Astrocyte (in vitro differentiated cells and primary cell): ENCODE measurements at regions not wholly inside any gene's neighbourhood (a gene's known extent, or its start where the extent isn't known, plus 50 kb on each side); places are given as distances from the start of the nearest gene placed in this dataset.

Source experiments
- DNase-seq: peaks from one replicate; pipeline ENCODE4 v3.0.0-alpha.2; 2010; ENCODE audit warnings: low read depth
- FAIRE-seq: peaks from 2 replicates; lab custom pipeline; 2011; peaks lifted over from hg19 to GRCh38; lab: Jason Lieb, UNC
- H2AFZ ChIP-seq: 2 replicates; pipeline ENCODE4 v1.6.0; 2012; ENCODE audit warnings: low read depth, low read length, inconsistent platforms
- H3K27ac ChIP-seq: 2 replicates; pipeline ENCODE4 v1.5.1; 2011; ENCODE audit warnings: low read depth, low read length, inconsistent platforms
- H3K27me3 ChIP-seq: 2 replicates; pipeline ENCODE4 v1.6.0; 2011; ENCODE audit warnings: low read length, inconsistent platforms; ENCODE audit not compliant: insufficient read depth
- H3K36me3 ChIP-seq: 2 replicates; pipeline ENCODE4 v1.5.1; 2011; ENCODE audit warnings: low read length, inconsistent platforms; ENCODE audit not compliant: insufficient read depth
- H3K4me1 ChIP-seq: 2 replicates; pipeline ENCODE4 v1.5.1; 2011; ENCODE audit warnings: low read length, inconsistent platforms; ENCODE audit not compliant: insufficient read depth
- H3K4me2 ChIP-seq: 2 replicates; pipeline ENCODE4 v1.6.0; 2012; ENCODE audit warnings: low read length, inconsistent platforms
- H3K4me3 ChIP-seq: 2 replicates; pipeline ENCODE4 v1.5.1; 2011; ENCODE audit warnings: low read depth, mild to moderate bottlenecking, low read length, inconsistent platforms; ENCODE audit not compliant: insufficient read depth
- H3K79me2 ChIP-seq: 2 replicates; pipeline ENCODE4 v1.6.0; 2012; ENCODE audit warnings: mild to moderate bottlenecking, low read length, inconsistent platforms; ENCODE audit not compliant: insufficient read depth
- H3K9ac ChIP-seq: 2 replicates; pipeline ENCODE4 v1.6.0; 2012; ENCODE audit warnings: mild to moderate bottlenecking, low read length, inconsistent platforms
- H3K9me3 ChIP-seq: 2 replicates; pipeline ENCODE4 v1.5.1; 2012; ENCODE audit warnings: low read depth, mild to moderate bottlenecking, low read length, inconsistent platforms; ENCODE audit not compliant: insufficient read depth
- H4K20me1 ChIP-seq: 2 replicates; pipeline ENCODE4 v1.6.0; 2012; ENCODE audit warnings: low read length, inconsistent platforms; ENCODE audit not compliant: insufficient read depth
- H3K27ac Mint-ChIP-seq: one replicate; pipeline ENCODE4 v1.8.0; 2021; ENCODE audit warnings: mild to moderate bottlenecking, mixed read lengths; ENCODE audit not compliant: unreplicated experiment
- H3K27me3 Mint-ChIP-seq: one replicate; pipeline ENCODE4 v1.8.0; 2021; ENCODE audit warnings: low read depth, mixed read lengths; ENCODE audit not compliant: unreplicated experiment
- H3K36me3 Mint-ChIP-seq: one replicate; pipeline ENCODE4 v1.8.0; 2021; ENCODE audit warnings: low read depth, mixed read lengths; ENCODE audit not compliant: unreplicated experiment
- H3K4me1 Mint-ChIP-seq: one replicate; pipeline ENCODE4 v1.8.0; 2021; ENCODE audit warnings: low read depth, mixed read lengths; ENCODE audit not compliant: unreplicated experiment
- H3K4me3 Mint-ChIP-seq: one replicate; pipeline ENCODE4 v1.8.0; 2021; ENCODE audit warnings: mild to moderate bottlenecking, moderate library complexity, mixed read lengths; ENCODE audit not compliant: unreplicated experiment
- H3K9me3 Mint-ChIP-seq: one replicate; pipeline ENCODE4 v1.8.0; 2021; ENCODE audit warnings: mild to moderate bottlenecking, mixed read lengths; ENCODE audit not compliant: unreplicated experiment
- EZH2 ChIP-seq: IDR thresholded peaks from 2 replicates; pipeline ENCODE4 v1.6.1; 2012; ENCODE audit warnings: mild to moderate bottlenecking, low read length, inconsistent platforms; ENCODE audit not compliant: insufficient read depth
- TF ChIP-seq, protein P1 (sequence below): IDR thresholded peaks from 2 replicates; pipeline ENCODE4 v1.5.1; 2011; ENCODE audit warnings: low read depth, mild to moderate bottlenecking, inconsistent platforms, low read length, moderate library complexity; ENCODE audit not compliant: insufficient read depth

- no peak for TF ChIP-seq EZH2
- TF ChIP-seq, protein P1, sequence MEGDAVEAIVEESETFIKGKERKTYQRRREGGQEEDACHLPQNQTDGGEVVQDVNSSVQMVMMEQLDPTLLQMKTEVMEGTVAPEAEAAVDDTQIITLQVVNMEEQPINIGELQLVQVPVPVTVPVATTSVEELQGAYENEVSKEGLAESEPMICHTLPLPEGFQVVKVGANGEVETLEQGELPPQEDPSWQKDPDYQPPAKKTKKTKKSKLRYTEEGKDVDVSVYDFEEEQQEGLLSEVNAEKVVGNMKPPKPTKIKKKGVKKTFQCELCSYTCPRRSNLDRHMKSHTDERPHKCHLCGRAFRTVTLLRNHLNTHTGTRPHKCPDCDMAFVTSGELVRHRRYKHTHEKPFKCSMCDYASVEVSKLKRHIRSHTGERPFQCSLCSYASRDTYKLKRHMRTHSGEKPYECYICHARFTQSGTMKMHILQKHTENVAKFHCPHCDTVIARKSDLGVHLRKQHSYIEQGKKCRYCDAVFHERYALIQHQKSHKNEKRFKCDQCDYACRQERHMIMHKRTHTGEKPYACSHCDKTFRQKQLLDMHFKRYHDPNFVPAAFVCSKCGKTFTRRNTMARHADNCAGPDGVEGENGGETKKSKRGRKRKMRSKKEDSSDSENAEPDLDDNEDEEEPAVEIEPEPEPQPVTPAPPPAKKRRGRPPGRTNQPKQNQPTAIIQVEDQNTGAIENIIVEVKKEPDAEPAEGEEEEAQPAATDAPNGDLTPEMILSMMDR, result no peak
- peak overlapping the region; percentile 32 for H3K9ac ChIP-seq
Observed at GRCh38 chr13:37442996-37443395, 155.6 kb downstream of the POSTN start.

DNA sequence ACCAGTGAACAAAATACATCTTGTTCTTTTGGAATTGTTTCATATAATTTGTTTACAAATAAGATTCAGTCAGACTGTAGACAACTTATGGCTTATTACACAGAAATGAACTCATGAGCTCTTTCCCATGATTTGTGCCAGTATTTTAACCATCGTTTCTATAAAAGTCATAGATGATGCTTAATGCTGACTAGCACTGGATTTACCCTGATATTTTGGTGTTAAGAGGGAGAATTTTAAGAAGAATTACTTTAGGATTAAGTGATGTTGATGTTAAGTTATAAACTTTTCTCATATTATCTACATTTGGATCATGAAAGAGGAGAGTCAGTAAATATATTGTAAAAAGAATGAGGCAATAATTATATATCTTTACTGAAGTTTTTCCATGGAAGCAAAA, 162.7 kb downstream of the POSTN start:
- no peak for FAIRE-seq

More at GRCh38 chr13:37442996-37443395, 155.6 kb downstream of the POSTN start:
- H3K4me2 ChIP-seq, result no peak overlapping the region
- no peaks in the 10 kb centered on the region for H3K36me3 ChIP-seq
- no peaks in the 10 kb centered on the region for H3K27me3 Mint-ChIP-seq
- peak overlapping the region; percentile 57 for H3K27ac ChIP-seq
- H3K79me2 ChIP-seq, result no peaks in the 10 kb centered on the region
- peaks cover 9% of the 10 kb centered on the region for H3K9me3 Mint-ChIP-seq
- H3K4me3 Mint-ChIP-seq, result no peak overlapping the region
- H3K27me3 ChIP-seq, result no peaks in the 10 kb centered on the region
- no peak for DNase-seq
- no peak overlapping the region for H3K27ac Mint-ChIP-seq
- peaks cover 21% of the 10 kb centered on the region for H3K4me1 Mint-ChIP-seq
- H3K4me1 ChIP-seq, result peaks cover 11% of the 10 kb centered on the region
- no peaks in the 10 kb centered on the region for H3K9me3 ChIP-seq
- no peaks in the 10 kb centered on the region for H3K36me3 Mint-ChIP-seq
- FAIRE-seq, result no peak
- H4K20me1 ChIP-seq, result no peaks in the 10 kb centered on the region
- no peak overlapping the region for H3K4me3 ChIP-seq
- H2AFZ ChIP-seq, result no peak overlapping the region

DNA sequence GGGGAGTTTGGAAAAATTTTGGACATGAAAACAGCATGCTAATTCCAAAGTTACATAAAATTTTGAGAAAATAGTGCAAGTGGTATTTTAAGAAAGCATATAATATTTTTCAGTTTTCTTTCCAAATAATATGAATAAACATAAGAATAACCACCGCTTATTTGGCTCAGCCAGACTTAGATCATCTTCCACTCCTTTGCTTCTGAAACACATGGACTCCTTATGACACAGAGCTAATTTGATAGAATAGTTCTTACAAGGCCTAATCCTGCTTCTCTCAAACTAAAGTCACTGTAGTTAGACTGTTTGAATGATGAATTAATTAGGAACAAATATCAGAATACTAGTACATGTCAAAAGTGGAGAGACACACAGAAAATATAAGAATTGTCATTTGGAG, 165.5 kb downstream of the POSTN start:
- no peaks in the 10 kb centered on the region for H3K9me3 ChIP-seq
- Mint-ChIP-seq H3K27me3 (no peaks in the 10 kb centered on the region), H3K9me3 (peaks cover 3% of the 10 kb centered on the region), H3K36me3 (no peaks in the 10 kb centered on the region), H3K4me3 (no peak overlapping the region), H3K4me1 (no peaks in the 10 kb centered on the region), H3K27ac (no peak overlapping the region)
- H3K9ac ChIP-seq, result no peak overlapping the region
- FAIRE-seq (no peak), DNase-seq (no peak)
- H3K4me2 ChIP-seq, result no peak overlapping the region
- H2AFZ ChIP-seq, result no peak overlapping the region
- no peak overlapping the region for H3K4me3 ChIP-seq
- no peaks in the 10 kb centered on the region for H3K79me2 ChIP-seq
- TF ChIP-seq EZH2, result no peak
- TF ChIP-seq, protein P1, result no peak
- H3K36me3 ChIP-seq, result no peaks in the 10 kb centered on the region
- no peaks in the 10 kb centered on the region for H3K27me3 ChIP-seq
- no peak overlapping the region for H3K27ac ChIP-seq
- H3K4me1 ChIP-seq, result no peaks in the 10 kb centered on the region
- no peaks in the 10 kb centered on the region for H4K20me1 ChIP-seq

More for the DNA sequence above, 162.7 kb downstream of the POSTN start:
- Mint-ChIP-seq H3K4me3 (no peak overlapping the region), H3K27me3 (no peaks in the 10 kb centered on the region), H3K9me3 (no peaks in the 10 kb centered on the region), H3K27ac (no peak overlapping the region), H3K4me1 (no peaks in the 10 kb centered on the region), H3K36me3 (no peaks in the 10 kb centered on the region)
- Histone ChIP-seq H3K4me2 (no peak overlapping the region), H4K20me1 (no peaks in the 10 kb centered on the region), H3K36me3 (no peaks in the 10 kb centered on the region), H3K9me3 (no peaks in the 10 kb centered on the region), H3K79me2 (no peaks in the 10 kb centered on the region), H2AFZ (no peak overlapping the region), H3K4me3 (no peak overlapping the region), H3K27ac (no peak overlapping the region), H3K27me3 (no peaks in the 10 kb centered on the region), H3K9ac (no peak overlapping the region), H3K4me1 (no peaks in the 10 kb centered on the region)
- no peak for DNase-seq
- no peak for TF ChIP-seq EZH2
- TF ChIP-seq, protein P1, result no peak
